OCI-M1 (cell line): ENCODE measurements at regions not wholly inside any gene's neighbourhood (a gene's known extent, or its start where the extent isn't known, plus 50 kb on each side); places are given as distances from the start of the nearest gene placed in this dataset.

Experiments used
- DNase-seq: peaks from one replicate; lab custom pipeline; 2025; lab: John Stamatoyannopoulos, UW

- no peak for DNase-seq
These were observed 282.6 kb downstream of the ZNF608 start for GRCh38 chr5:124463851-124464250.

GRCh38 chr5:124462751-124463150, 283.7 kb downstream of the ZNF608 start:
- no peak for DNase-seq

GRCh38 chr5:124461941-124462340, 284.5 kb downstream of the ZNF608 start:
- DNase-seq = no peak

GRCh38 chr5:124461157-124461556, 285.3 kb downstream of the ZNF608 start:
- DNase-seq = no peak

GRCh38 chr5:124460642-124461041, 285.8 kb downstream of the ZNF608 start:
- DNase-seq = no peak

GRCh38 chr5:124459984-124460383, 286.5 kb downstream of the ZNF608 start:
- no peak for DNase-seq

- no peak for DNase-seq
These were observed 288.5 kb downstream of the ZNF608 start for GRCh38 chr5:124457901-124458300.

- no peak for DNase-seq
These were observed 289.3 kb downstream of the ZNF608 start for GRCh38 chr5:124457101-124457500.

- DNase-seq = no peak
These were observed 290.2 kb downstream of the ZNF608 start for GRCh38 chr5:124456249-124456648.

GRCh38 chr5:124454081-124454480, 292.4 kb downstream of the ZNF608 start:
- no peak for DNase-seq

- DNase-seq = peak; percentile 21
These were observed 293.0 kb downstream of the ZNF608 start for GRCh38 chr5:124453221-124454051.

- no peak for DNase-seq
These were observed 294.0 kb downstream of the ZNF608 start for GRCh38 chr5:124452412-124452811.

GRCh38 chr5:124451721-124452383, 294.6 kb downstream of the ZNF608 start:
- DNase-seq = no peak

GRCh38 chr5:124446120-124446519, 300.3 kb downstream of the ZNF608 start:
- DNase-seq = no peak

GRCh38 chr5:124445070-124445619, 301.3 kb downstream of the ZNF608 start:
- DNase-seq = no peak

- no peak for DNase-seq
These were observed 302.2 kb downstream of the ZNF608 start for GRCh38 chr5:124444147-124444775.

GRCh38 chr5:124440471-124440870, 306.0 kb downstream of the ZNF608 start:
- DNase-seq = no peak

GRCh38 chr5:124439609-124440008, 306.8 kb downstream of the ZNF608 start:
- no peak for DNase-seq

GRCh38 chr5:124438903-124439281, 307.5 kb downstream of the ZNF608 start:
- DNase-seq = no peak

GRCh38 chr5:124438026-124438902, 308.2 kb downstream of the ZNF608 start:
- no peak for DNase-seq

GRCh38 chr5:124436294-124436693, 310.1 kb downstream of the ZNF608 start:
- DNase-seq = no peak

- no peak for DNase-seq
These were observed 313.3 kb downstream of the ZNF608 start for GRCh38 chr5:124433170-124433569.
